ENCODE measurements at regions not wholly inside any gene's neighbourhood (a gene's known extent, or its start where the extent isn't known, plus 50 kb on each side); places are given as distances from the start of the nearest gene placed in this dataset.
"Not testable (repeated sequence)": the region's sequence is repeated elsewhere in the genome, so short reads cannot be mapped to it uniquely, and the experiment has no call there.

- no peak for ATAC-seq (ENCODE audit: poor library complexity)
- DNase-seq: no peak
- intact Hi-C loops (cut with DNase I): no loop called here
Observed at GRCh38 chr4:23035521-23036056, 342.9 kb downstream of the GBA3 start.

GRCh38 chr4:23034731-23035130 lies 342.0 kb downstream of the GBA3 start:
- ATAC-seq (ENCODE audit: poor library complexity) (no peak), DNase-seq (no peak)
- intact Hi-C loops (cut with DNase I): no loop called here

- DNase-seq (no peak), ATAC-seq (ENCODE audit: poor library complexity) (peak; percentile 57)
- intact Hi-C loops (cut with DNase I): no loop called here
Observed at GRCh38 chr4:23033796-23034195, 341.1 kb downstream of the GBA3 start.

- ATAC-seq (ENCODE audit: poor library complexity) (no peak), DNase-seq (no peak)
- intact Hi-C loops (cut with DNase I): no loop called here
Observed at GRCh38 chr4:23028875-23029274, 336.1 kb downstream of the GBA3 start.

- intact Hi-C loops (cut with DNase I): no loop called here
- DNase-seq: no peak
- ATAC-seq (ENCODE audit: poor library complexity): no peak
Observed at GRCh38 chr4:23023666-23024065, 330.9 kb downstream of the GBA3 start.

GRCh38 chr4:23023121-23023520 lies 330.4 kb downstream of the GBA3 start:
- DNase-seq (no peak), ATAC-seq (ENCODE audit: poor library complexity) (no peak)
- intact Hi-C loops (cut with DNase I): no loop called here

- no peak for DNase-seq
- ATAC-seq (ENCODE audit: poor library complexity): no peak
- intact Hi-C loops (cut with DNase I): no loop called here
Observed at GRCh38 chr4:23022032-23022431, 329.3 kb downstream of the GBA3 start.

- no peak for DNase-seq
- intact Hi-C loops (cut with DNase I): no loop called here
- no peak for ATAC-seq (ENCODE audit: poor library complexity)
Observed at GRCh38 chr4:23021040-23021439, 328.3 kb downstream of the GBA3 start.

- ATAC-seq (ENCODE audit: poor library complexity); DNase-seq; intact Hi-C loops (cut with DNase I): not testable (repeated sequence)
Observed at GRCh38 chr4:23020399-23020798, 327.7 kb downstream of the GBA3 start.

GRCh38 chr4:23016981-23017380 lies 324.2 kb downstream of the GBA3 start:
- no peak for ATAC-seq (ENCODE audit: poor library complexity)
- intact Hi-C loops (cut with DNase I): no loop called here
- DNase-seq: no peak

- DNase-seq (no peak), ATAC-seq (ENCODE audit: poor library complexity) (no peak)
- intact Hi-C loops (cut with DNase I): no loop called here
Observed at GRCh38 chr4:23015821-23016220, 323.1 kb downstream of the GBA3 start.

- intact Hi-C loops (cut with DNase I): no loop called here
- ATAC-seq (ENCODE audit: poor library complexity) (no peak), DNase-seq (no peak)
Observed at GRCh38 chr4:23009093-23009492, 316.4 kb downstream of the GBA3 start.

GRCh38 chr4:23006756-23007155 lies 314.0 kb downstream of the GBA3 start:
- ATAC-seq (ENCODE audit: poor library complexity): no peak
- no peak for DNase-seq
- intact Hi-C loops (cut with DNase I): no loop called here

- DNase-seq (no peak), ATAC-seq (ENCODE audit: poor library complexity) (no peak)
- intact Hi-C loops (cut with DNase I): no loop called here
Observed at GRCh38 chr4:23005691-23006090, 313.0 kb downstream of the GBA3 start.

GRCh38 chr4:23001478-23001877 lies 308.7 kb downstream of the GBA3 start:
- intact Hi-C loops (cut with DNase I): no loop called here
- ATAC-seq (ENCODE audit: poor library complexity) (no peak), DNase-seq (no peak)

GRCh38 chr4:22999419-22999818 lies 306.7 kb downstream of the GBA3 start:
- ATAC-seq (ENCODE audit: poor library complexity) (no peak), DNase-seq (no peak)
- intact Hi-C loops (cut with DNase I): no loop called here

GRCh38 chr4:22997358-22998224 lies 304.9 kb downstream of the GBA3 start:
- ATAC-seq (ENCODE audit: poor library complexity) (no peak), DNase-seq (no peak)
- intact Hi-C loops (cut with DNase I): no loop called here

- intact Hi-C loops (cut with DNase I): no loop called here
- no peak for DNase-seq
- no peak for ATAC-seq (ENCODE audit: poor library complexity)
Observed at GRCh38 chr4:22991576-22991975, 298.8 kb downstream of the GBA3 start.

GRCh38 chr4:22988526-22988925 lies 295.8 kb downstream of the GBA3 start:
- ATAC-seq (ENCODE audit: poor library complexity): no peak
- intact Hi-C loops (cut with DNase I): no loop called here
- no peak for DNase-seq

- ATAC-seq (ENCODE audit: poor library complexity): no peak
- DNase-seq: no peak
- intact Hi-C loops (cut with DNase I): no loop called here
Observed at GRCh38 chr4:22987870-22988269, 295.1 kb downstream of the GBA3 start.

GRCh38 chr4:22986881-22987280 lies 294.1 kb downstream of the GBA3 start:
- intact Hi-C loops (cut with DNase I): no loop called here
- DNase-seq: no peak
- no peak for ATAC-seq (ENCODE audit: poor library complexity)

All from Right ventricle myocardium superior (tissue), 1 donor.